HG02588 (cell line): ENCODE measurements at regions not wholly inside any gene's neighbourhood (a gene's known extent, or its start where the extent isn't known, plus 50 kb on each side); places are given as distances from the start of the nearest gene placed in this dataset.

Experiments used
- ATAC-seq: cut with Tn5 transposase; IDR thresholded peaks from one replicate; pipeline ENCODE4 v1.9.1; 2021; ENCODE audit warnings: mild to moderate bottlenecking, moderate library complexity; ENCODE audit not compliant: unreplicated experiment

DNA sequence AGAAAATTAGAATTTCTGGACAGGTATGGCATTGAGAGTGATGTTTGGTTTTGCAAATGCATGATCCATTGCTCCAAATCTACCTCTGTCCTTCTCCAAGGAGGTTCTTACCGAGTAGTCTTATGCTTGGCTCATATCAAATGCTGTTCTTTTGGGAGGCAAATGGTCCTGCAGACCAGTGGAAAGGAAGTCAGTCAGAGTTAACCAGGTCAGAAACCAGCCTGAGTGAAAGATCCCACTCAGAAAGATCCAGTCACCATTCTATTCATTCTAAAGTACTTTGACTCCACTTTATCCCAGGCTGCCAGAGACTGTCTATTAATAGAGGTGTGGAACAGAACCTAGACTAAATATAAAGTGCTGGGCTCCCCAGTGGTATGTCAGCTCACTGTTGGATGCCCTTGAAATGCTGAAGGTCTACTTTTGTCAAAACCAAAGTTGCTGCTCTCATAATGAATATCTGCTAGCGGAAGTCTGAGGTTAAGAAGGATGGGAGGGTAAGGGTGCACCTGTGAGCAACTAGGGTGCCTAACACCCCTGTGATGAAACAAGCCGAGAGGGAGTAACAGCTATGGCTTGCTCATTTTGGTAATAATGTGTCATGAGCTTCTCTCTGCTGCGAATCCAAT lies 302.2 kb downstream of the ZNF608 start:
- peak; percentile 100 for ATAC-seq

DNA sequence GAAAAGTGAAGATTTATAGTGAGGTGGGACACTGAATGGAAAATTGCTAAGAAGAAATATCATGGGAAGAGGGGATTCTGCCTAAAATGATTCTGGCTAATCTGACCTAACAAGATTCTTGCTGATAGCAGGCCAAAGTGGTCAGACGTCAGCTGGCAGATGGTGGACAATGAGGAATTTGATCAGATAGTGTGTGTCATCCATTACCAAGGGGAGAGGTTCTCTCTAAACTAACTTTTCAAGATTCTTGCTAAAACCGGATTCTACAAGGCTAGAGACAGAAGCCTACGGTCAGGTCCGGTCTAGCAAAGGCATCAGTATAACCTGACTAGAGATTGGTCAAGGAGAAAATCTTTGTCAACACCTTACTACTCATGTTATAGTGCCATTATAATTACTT lies 306.0 kb downstream of the ZNF608 start:
- ATAC-seq = no peak

DNA sequence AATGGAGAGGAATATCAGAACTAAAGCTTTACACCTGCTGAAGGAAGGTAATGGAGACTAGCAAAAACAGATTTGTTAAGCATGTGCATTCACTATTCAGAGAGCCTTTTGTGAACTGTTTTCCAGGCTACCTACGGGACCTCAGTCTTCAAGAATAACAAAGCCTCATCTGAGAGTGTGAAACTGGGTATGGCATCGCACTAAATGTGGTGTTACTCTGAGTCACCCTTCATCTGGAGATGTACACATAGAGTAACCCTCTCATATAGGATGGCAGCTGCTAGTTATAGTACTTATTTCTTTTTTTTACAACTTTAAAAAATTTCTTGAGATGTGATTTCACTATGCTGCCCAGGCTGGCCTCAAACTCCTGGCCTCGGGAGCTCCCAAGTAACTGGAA lies 306.8 kb downstream of the ZNF608 start:
- ATAC-seq = no peak

GRCh38 chr5:124438903-124439281 lies 307.5 kb downstream of the ZNF608 start:
- ATAC-seq = no peak

GRCh38 chr5:124438026-124438902 lies 308.2 kb downstream of the ZNF608 start:
- no peak for ATAC-seq

GRCh38 chr5:124436294-124436693 lies 310.1 kb downstream of the ZNF608 start:
- ATAC-seq = no peak

GRCh38 chr5:124433170-124433569 lies 313.3 kb downstream of the ZNF608 start:
- ATAC-seq = no peak

- ATAC-seq = no peak
Observed at GRCh38 chr5:124421584-124421983, 324.9 kb downstream of the ZNF608 start.

GRCh38 chr5:124420952-124421351 lies 325.5 kb downstream of the ZNF608 start:
- no peak for ATAC-seq

- peak; percentile 77 for ATAC-seq
Observed at GRCh38 chr5:124419531-124419930, 326.9 kb downstream of the ZNF608 start.

DNA sequence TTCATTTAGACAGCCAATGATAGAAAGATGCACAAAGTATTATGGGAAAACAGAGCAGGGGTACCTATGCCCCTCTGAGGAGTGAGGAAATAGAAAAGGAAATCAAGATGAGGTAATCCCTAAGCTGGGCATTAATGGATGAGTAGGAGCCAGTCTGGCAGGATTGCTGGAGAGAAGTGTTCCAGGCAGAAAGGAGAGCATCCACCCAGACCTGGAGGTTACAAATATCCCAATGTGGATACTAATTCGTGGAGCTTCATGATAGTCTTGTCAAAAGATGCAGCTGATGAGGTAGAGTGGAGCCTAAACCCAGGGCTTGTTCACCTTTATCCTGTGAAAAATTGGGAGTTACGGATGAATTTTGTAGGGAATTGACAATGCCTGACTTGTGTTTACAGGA lies 328.0 kb downstream of the ZNF608 start:
- ATAC-seq = no peak

- ATAC-seq = no peak
Observed at GRCh38 chr5:124417196-124417595, 329.2 kb downstream of the ZNF608 start.

DNA sequence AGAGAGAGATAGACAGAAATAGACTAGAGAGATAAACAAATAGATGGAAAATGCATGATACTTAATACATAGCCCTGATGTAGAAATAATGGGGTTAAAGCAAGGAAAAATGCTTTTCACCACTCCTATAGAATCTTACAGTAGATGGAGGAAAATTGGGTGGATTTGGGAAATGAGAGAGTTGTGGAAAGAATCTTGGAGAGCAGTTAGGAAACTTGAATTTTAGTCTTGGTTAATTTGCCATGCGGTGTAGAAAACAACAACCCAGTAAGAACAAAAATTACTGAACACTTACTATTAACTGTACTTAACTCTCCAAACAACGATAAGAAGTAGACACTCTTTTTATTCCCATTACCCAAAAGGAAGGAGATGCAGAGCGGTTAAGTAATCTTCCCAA lies 329.8 kb downstream of the ZNF608 start:
- no peak for ATAC-seq

- ATAC-seq = no peak
Observed at GRCh38 chr5:124414973-124415372, 331.5 kb downstream of the ZNF608 start.

GRCh38 chr5:124410539-124411488 lies 335.6 kb downstream of the ZNF608 start:
- ATAC-seq = peak; percentile 94

- no peak for ATAC-seq
Observed at GRCh38 chr5:124408738-124409453, 337.5 kb downstream of the ZNF608 start.

DNA sequence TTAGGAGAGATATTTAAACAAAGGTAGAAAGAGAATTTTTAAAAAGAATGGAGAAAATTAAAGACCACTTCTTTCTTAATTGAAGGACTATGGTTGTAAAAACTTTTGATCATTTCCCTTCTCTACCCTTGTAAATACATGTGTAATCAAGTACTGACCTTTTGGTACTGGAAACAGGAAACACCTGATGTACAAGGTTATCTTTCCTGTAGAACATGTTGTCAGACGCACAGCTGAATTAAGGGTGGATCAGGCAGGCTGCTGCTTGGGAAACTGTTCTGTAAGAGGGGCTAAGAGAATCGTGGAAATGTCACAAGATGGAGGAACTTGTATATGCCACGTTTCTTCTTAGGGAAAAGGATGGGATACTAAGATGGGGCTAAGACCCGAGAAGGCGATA lies 341.6 kb downstream of the ZNF608 start:
- no peak for ATAC-seq

DNA sequence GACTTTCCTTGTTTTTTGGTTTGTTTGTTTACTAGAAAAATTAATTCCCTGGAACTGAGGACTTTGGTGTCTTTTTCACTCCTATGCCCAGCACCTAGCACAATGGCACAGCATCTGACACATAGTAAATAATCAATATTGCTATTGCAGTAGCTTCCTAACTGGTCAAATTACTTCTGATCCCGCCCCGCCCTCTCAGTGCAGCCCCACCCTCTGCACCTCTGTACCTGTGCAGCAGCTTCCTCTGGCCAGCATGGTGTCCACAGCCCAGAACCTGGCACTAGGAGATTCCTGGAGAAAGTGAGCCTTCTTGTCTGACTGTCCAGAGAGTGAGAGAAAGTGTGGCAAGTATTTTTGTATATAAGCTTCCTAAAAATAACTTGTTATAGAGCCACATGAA lies 343.2 kb downstream of the ZNF608 start:
- no peak for ATAC-seq

DNA sequence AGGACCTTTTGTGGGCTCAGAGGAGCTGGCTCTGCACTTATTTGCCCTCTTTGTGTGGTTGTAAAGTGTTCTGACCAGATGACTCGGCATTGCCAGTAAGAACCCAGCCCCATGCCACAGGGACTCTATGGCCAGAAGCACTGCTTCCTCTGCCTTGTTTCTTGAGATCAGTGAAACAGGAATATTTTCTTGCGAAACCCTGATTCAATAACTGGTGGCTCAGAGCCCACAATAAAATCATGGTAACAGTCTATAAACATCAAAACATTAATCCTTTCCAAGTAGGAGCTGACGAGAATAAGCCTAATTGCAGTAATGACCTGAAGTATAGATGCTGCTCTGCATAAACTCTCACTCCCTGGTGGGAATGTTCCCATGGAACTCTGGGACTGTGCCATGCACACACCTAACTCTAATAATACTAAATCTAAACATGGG lies 344.3 kb downstream of the ZNF608 start:
- ATAC-seq = no peak

- ATAC-seq = no peak
Observed at GRCh38 chr5:124401476-124402143, 344.8 kb downstream of the ZNF608 start.
